Left ventricle myocardium inferior (tissue), 1 donor: ENCODE measurements at regions not wholly inside any gene's neighbourhood (a gene's known extent, or its start where the extent isn't known, plus 50 kb on each side); places are given as distances from the start of the nearest gene placed in this dataset.
A peak's percentile ranks its signal among the peaks of the same experiment; 100 is the strongest.

ENCODE experiments used
- DNase-seq: peaks from one replicate; pipeline ENCODE4 v3.0.0-alpha.2; 2020
- H3K27ac ChIP-seq: fragments of 200-600 bp; replicated peaks from 2 replicates; pipeline ENCODE4 v1.8.0; 2021
- H3K27me3 ChIP-seq: fragments of 200-600 bp; 2 replicates; pipeline ENCODE4 v1.8.0; 2021; ENCODE audit warnings: low read depth
- H3K36me3 ChIP-seq: fragments of 200-600 bp; 2 replicates; pipeline ENCODE4 v1.8.0; 2021
- H3K4me1 ChIP-seq: fragments of 200-600 bp; 2 replicates; pipeline ENCODE4 v1.8.0; 2021
- H3K4me3 ChIP-seq: fragments of 200-600 bp; 2 replicates; pipeline ENCODE4 v1.8.0; 2021; ENCODE audit warnings: mild to moderate bottlenecking, moderate library complexity
- H3K9me3 ChIP-seq: fragments of 200-600 bp; replicated peaks from 2 replicates; pipeline ENCODE4 v1.8.0; 2021
- intact Hi-C: fragments of 100-400 bp; cut with micrococcal nuclease; formaldehyde crosslinking; loops from one replicate; pipeline ENCODE4 v1.11.0; 2022
- TF ChIP-seq, protein P1 (sequence below): fragments of 200-600 bp; IDR thresholded peaks from 2 replicates; pipeline ENCODE4 v1.8.0; 2021; ENCODE audit warnings: antibody characterized with exemption, mild to moderate bottlenecking, borderline replicate concordance
- donor health status: DM: no; HTN: yes; CAD: no; lungs with severe emphysema.

DNA sequence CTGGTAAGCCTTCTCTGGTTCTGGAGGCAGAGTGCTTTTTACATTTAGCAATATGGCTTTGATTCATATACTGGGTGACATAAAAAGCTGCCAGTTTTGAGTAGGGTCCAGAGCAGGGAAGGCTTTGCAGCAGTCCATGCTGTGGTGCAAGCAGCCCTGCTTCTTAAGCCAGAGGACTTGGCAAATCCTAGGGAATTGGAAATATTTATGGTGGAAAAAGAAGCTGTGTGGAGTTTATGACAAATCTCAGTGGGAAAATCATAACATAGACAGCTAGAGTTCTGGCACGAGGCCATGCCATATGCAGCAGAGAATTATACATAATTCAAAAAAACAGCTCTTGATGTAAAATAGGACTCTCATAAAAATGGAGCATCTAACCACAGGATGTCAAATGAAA, 536.4 kb downstream of the RASEF start:
- DNase-seq: no peak
- Histone ChIP-seq H3K4me1 (no peaks in the 10 kb centered on the region), H3K27ac (no peak overlapping the region), H3K27me3 (no peaks in the 10 kb centered on the region), H3K4me3 (no peak overlapping the region), H3K36me3 (no peaks in the 10 kb centered on the region), H3K9me3 (peaks cover 36% of the 10 kb centered on the region)
- TF ChIP-seq, protein P1, sequence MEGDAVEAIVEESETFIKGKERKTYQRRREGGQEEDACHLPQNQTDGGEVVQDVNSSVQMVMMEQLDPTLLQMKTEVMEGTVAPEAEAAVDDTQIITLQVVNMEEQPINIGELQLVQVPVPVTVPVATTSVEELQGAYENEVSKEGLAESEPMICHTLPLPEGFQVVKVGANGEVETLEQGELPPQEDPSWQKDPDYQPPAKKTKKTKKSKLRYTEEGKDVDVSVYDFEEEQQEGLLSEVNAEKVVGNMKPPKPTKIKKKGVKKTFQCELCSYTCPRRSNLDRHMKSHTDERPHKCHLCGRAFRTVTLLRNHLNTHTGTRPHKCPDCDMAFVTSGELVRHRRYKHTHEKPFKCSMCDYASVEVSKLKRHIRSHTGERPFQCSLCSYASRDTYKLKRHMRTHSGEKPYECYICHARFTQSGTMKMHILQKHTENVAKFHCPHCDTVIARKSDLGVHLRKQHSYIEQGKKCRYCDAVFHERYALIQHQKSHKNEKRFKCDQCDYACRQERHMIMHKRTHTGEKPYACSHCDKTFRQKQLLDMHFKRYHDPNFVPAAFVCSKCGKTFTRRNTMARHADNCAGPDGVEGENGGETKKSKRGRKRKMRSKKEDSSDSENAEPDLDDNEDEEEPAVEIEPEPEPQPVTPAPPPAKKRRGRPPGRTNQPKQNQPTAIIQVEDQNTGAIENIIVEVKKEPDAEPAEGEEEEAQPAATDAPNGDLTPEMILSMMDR: no peak
- intact Hi-C loops: no loop called here

DNA sequence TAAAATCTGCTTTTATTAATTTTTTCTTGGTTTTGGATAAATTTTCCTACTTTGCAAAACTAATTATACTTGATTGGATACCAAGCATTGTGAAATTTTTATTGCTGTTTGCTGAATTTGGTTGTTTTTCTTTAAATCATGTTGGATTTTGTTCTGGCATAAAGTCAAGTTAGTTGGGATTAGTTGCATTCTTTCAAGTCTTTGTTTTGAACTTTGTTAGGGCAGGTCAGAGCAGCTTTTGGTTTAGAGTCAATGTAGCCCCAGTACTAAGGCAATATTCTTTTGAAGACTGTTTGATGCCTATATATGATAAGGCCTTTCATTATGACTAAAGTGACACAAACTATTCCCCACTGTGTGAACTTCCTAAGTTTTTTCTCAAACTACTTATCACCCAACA, 531.1 kb downstream of the RASEF start:
- DNase-seq: no peak
- Histone ChIP-seq H3K27ac (no peak overlapping the region), H3K4me3 (no peak overlapping the region), H3K4me1 (no peaks in the 10 kb centered on the region), H3K9me3 (peaks cover 24% of the 10 kb centered on the region), H3K36me3 (no peaks in the 10 kb centered on the region), H3K27me3 (no peaks in the 10 kb centered on the region)
- TF ChIP-seq, protein P1: no peak
- intact Hi-C loops: no loop called here

DNA sequence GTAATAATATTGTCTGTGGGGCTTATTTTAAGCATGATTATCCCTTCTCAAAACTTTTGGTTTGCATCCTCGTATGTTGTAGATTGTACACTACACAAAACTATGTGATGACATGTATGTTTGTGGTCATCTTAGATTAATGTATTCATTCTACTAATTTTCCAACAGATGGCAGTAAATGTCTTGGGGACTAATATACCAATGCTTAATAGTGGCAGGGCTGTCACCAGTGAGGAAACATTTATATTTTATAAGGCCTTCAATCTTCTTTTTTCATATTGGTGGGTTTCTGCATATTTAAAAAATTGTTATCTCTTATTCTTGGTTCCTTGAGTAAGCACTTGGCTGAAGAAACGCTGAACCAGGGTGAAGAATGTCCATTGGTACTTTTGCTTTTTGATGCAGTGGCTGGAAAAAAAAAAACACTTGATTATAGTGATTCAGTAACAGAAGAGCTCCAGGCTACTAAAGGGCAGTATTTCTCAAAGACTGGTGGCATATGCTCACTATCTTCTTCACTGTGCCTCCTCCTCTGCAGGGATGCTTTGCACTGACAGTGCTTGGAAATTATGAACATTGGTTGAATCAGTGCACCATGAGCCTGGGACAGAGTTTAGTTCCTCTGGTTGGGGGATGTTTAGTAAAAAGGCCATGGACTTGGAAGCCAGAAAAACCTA, 530.3 kb downstream of the RASEF start:
- intact Hi-C loops: no loop called here
- Histone ChIP-seq H3K4me3 (no peak overlapping the region), H3K27me3 (no peaks in the 10 kb centered on the region), H3K36me3 (no peaks in the 10 kb centered on the region), H3K9me3 (peaks cover 15% of the 10 kb centered on the region), H3K27ac (no peak overlapping the region), H3K4me1 (no peaks in the 10 kb centered on the region)
- TF ChIP-seq, protein P1: peak; percentile 61
- no peak for DNase-seq

DNA sequence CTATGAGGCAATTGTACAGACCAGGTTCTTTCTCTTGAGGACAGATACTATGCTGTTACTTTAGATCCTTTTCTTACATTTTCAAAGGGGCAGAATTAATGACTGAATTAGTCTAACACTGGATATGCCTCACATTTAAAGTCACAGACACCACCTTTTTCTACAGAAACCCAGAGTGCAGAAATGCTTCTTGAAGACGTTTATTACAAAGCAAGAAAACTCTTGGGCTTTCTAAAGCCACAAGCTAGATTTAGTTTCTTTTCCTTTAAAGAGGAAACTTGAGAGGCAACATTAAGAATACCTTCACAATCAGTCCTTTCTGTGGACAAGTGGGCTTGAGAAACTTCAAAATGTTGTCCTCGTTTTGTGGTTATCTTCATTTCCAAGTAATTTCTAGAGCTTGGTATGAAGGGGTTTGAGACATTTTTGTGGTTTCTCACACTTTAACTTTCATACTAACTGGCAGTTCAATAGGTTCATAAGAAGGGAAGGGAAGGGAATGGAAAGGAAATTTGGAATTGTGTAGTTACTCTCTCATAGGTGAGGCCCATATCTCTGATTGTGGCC, 527.4 kb downstream of the RASEF start:
- Histone ChIP-seq H3K4me3 (no peak overlapping the region), H3K36me3 (no peaks in the 10 kb centered on the region), H3K4me1 (no peaks in the 10 kb centered on the region), H3K27me3 (no peaks in the 10 kb centered on the region), H3K9me3 (no peaks in the 10 kb centered on the region), H3K27ac (no peak overlapping the region)
- intact Hi-C loops: loop anchor here (5.0 kb wide), 1 partner anchor 67 kb away; no protein-coding TSS in a partner anchor
- TF ChIP-seq, protein P1: no peak
- DNase-seq: no peak

DNA sequence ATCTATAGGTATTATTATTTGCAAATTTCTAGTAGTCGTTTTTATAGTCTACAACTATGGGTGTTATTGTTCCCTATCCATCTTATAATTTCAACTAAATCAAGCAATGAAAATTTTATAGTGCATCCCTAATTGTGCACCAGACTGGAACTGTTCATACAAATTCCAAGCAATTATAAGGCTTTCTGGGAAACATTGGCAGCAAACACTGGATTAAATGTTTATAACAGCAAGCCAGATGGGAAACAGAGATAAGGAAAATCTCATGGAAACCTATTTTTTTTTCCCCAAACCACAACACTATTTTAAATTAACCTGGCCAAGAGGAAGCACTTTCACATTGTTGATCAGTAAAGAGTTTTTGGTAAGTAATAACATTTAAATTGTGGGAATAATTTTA, 524.3 kb downstream of the RASEF start:
- Histone ChIP-seq H3K4me3 (no peak overlapping the region), H3K36me3 (no peaks in the 10 kb centered on the region), H3K4me1 (no peaks in the 10 kb centered on the region), H3K27ac (no peak overlapping the region), H3K27me3 (no peaks in the 10 kb centered on the region), H3K9me3 (no peaks in the 10 kb centered on the region)
- no peak for DNase-seq
- TF ChIP-seq, protein P1: no peak
- intact Hi-C loops: loop anchor here (5.0 kb wide), 1 partner anchor 64 kb away; no protein-coding TSS in a partner anchor
